ENCODE measurements at regions not wholly inside any gene's neighbourhood (a gene's known extent, or its start where the extent isn't known, plus 50 kb on each side); places are given as distances from the start of the nearest gene placed in this dataset.

- Mint-ChIP-seq H3K36me3 (no peaks in the 10 kb centered on the region), H3K4me1 (peaks cover 12% of the 10 kb centered on the region), H3K27me3 (ENCODE audit: insufficient read depth, low read depth) (peaks cover 7% of the 10 kb centered on the region), H3K9me3 (no peaks in the 10 kb centered on the region), H3K27ac (no peak overlapping the region), H3K4me3 (no peak overlapping the region)
- Histone ChIP-seq H3K4me3 (no peak overlapping the region), H3K4me1 (no peaks in the 10 kb centered on the region), H3K9ac (no peak overlapping the region), H3K27ac (no peak overlapping the region), H3K27me3 (no peaks in the 10 kb centered on the region), H3F3A (ENCODE audit: low read depth) (no peaks in the 10 kb centered on the region), H3K9me3 (ENCODE audit: low read depth) (no peaks in the 10 kb centered on the region), H3K79me2 (ENCODE audit: low read depth) (no peaks in the 10 kb centered on the region), H4K20me1 (ENCODE audit: low read depth) (no peaks in the 10 kb centered on the region), H3K36me3 (no peaks in the 10 kb centered on the region), H3K4me2 (no peak overlapping the region), H2AFZ (replicated peaks) (no peak overlapping the region)
- no peak for TF ChIP-seq EZH2phosphoT487 (IDR thresholded peaks at IDR 0.05)
- TF ChIP-seq EZH2 (IDR thresholded peaks at IDR 0.05): no peak
- no peak for TF ChIP-seq CTCF (IDR thresholded peaks at IDR 0.05)
- no peak for DNase-seq (ENCODE audit: low spot score)
Measured at GRCh38 chr6:1224514-1224913, 87.4 kb upstream of the FOXQ1 start.

GRCh38 chr6:1222728-1223595 lies 88.9 kb upstream of the FOXQ1 start:
- H3K4me3 Mint-ChIP-seq: no peak overlapping the region
- Histone ChIP-seq H3K4me3 (no peak overlapping the region), H3K79me2 (ENCODE audit: low read depth) (no peaks in the 10 kb centered on the region), H3F3A (ENCODE audit: low read depth) (no peaks in the 10 kb centered on the region), H3K36me3 (no peaks in the 10 kb centered on the region), H2AFZ (replicated peaks) (no peak overlapping the region), H4K20me1 (ENCODE audit: low read depth) (no peaks in the 10 kb centered on the region), H3K4me2 (no peak overlapping the region), H3K4me1 (no peaks in the 10 kb centered on the region), H3K27me3 (no peaks in the 10 kb centered on the region), H3K9me3 (ENCODE audit: low read depth) (no peaks in the 10 kb centered on the region), H3K27ac (no peak overlapping the region), H3K9ac (no peak overlapping the region)
- no peak for TF ChIP-seq CTCF (IDR thresholded peaks at IDR 0.05)
- no peak for TF ChIP-seq EZH2 (IDR thresholded peaks at IDR 0.05)
- H3K27me3 Mint-ChIP-seq (ENCODE audit: insufficient read depth, low read depth): peaks cover 7% of the 10 kb centered on the region
- H3K27ac Mint-ChIP-seq: no peak overlapping the region
- no peak for DNase-seq (ENCODE audit: low spot score)
- H3K4me1 Mint-ChIP-seq: peaks cover 9% of the 10 kb centered on the region
- H3K9me3 Mint-ChIP-seq: no peaks in the 10 kb centered on the region
- no peaks in the 10 kb centered on the region for H3K36me3 Mint-ChIP-seq

GRCh38 chr6:1217396-1217795 lies 94.5 kb upstream of the FOXQ1 start:
- TF ChIP-seq EZH2phosphoT487 (IDR thresholded peaks at IDR 0.05): no peak
- no peaks in the 10 kb centered on the region for H3K4me1 ChIP-seq
- Mint-ChIP-seq H3K27me3 (ENCODE audit: insufficient read depth, low read depth) (peaks cover 2% of the 10 kb centered on the region), H3K9me3 (no peaks in the 10 kb centered on the region), H3K4me3 (no peak overlapping the region), H3K36me3 (no peaks in the 10 kb centered on the region), H3K4me1 (no peaks in the 10 kb centered on the region), H3K27ac (no peak overlapping the region)
- no peaks in the 10 kb centered on the region for H3K79me2 ChIP-seq (ENCODE audit: low read depth)
- no peak overlapping the region for H2AFZ ChIP-seq (replicated peaks)
- H3K4me3 ChIP-seq: no peak overlapping the region
- H3K36me3 ChIP-seq: no peaks in the 10 kb centered on the region
- DNase-seq (ENCODE audit: low spot score): no peak
- H3K4me2 ChIP-seq: no peak overlapping the region
- no peak overlapping the region for H3K9ac ChIP-seq
- H4K20me1 ChIP-seq (ENCODE audit: low read depth): no peaks in the 10 kb centered on the region
- H3F3A ChIP-seq (ENCODE audit: low read depth): no peaks in the 10 kb centered on the region
- no peaks in the 10 kb centered on the region for H3K27me3 ChIP-seq
- no peak overlapping the region for H3K27ac ChIP-seq
- H3K9me3 ChIP-seq (ENCODE audit: low read depth): no peaks in the 10 kb centered on the region

GRCh38 chr6:1216488-1216974 lies 95.4 kb upstream of the FOXQ1 start:
- no peaks in the 10 kb centered on the region for H4K20me1 ChIP-seq (ENCODE audit: low read depth)
- no peak overlapping the region for H3K9ac ChIP-seq
- no peak overlapping the region for H3K4me2 ChIP-seq
- peaks cover 2% of the 10 kb centered on the region for H3K27me3 Mint-ChIP-seq (ENCODE audit: insufficient read depth, low read depth)
- H3K4me3 ChIP-seq: no peak overlapping the region
- no peaks in the 10 kb centered on the region for H3K27me3 ChIP-seq
- H3K4me1 Mint-ChIP-seq: no peaks in the 10 kb centered on the region
- no peaks in the 10 kb centered on the region for H3K9me3 ChIP-seq (ENCODE audit: low read depth)
- no peak overlapping the region for H3K27ac ChIP-seq
- no peaks in the 10 kb centered on the region for H3K4me1 ChIP-seq
- H3K36me3 ChIP-seq: no peaks in the 10 kb centered on the region
- no peaks in the 10 kb centered on the region for H3F3A ChIP-seq (ENCODE audit: low read depth)
- no peak overlapping the region for H3K27ac Mint-ChIP-seq
- no peak for TF ChIP-seq CTCF (IDR thresholded peaks at IDR 0.05)
- TF ChIP-seq EZH2 (IDR thresholded peaks at IDR 0.05): no peak
- TF ChIP-seq EZH2phosphoT487 (IDR thresholded peaks at IDR 0.05): no peak
- no peaks in the 10 kb centered on the region for H3K9me3 Mint-ChIP-seq
- DNase-seq (ENCODE audit: low spot score): no peak
- no peak overlapping the region for H3K4me3 Mint-ChIP-seq
- no peaks in the 10 kb centered on the region for H3K36me3 Mint-ChIP-seq
- H3K79me2 ChIP-seq (ENCODE audit: low read depth): no peaks in the 10 kb centered on the region
- no peak overlapping the region for H2AFZ ChIP-seq (replicated peaks)
